Chondrocyte (in vitro differentiated cells): ENCODE measurements at regions not wholly inside any gene's neighbourhood (a gene's known extent, or its start where the extent isn't known, plus 50 kb on each side); places are given as distances from the start of the nearest gene placed in this dataset.

Source experiments
- DNase-seq: peaks from one replicate; pipeline ENCODE4 v3.0.0; 2021; ENCODE audit warnings: mixed read lengths, low spot score
- H3K27ac Mint-ChIP-seq: one replicate; pipeline ENCODE4 v1.8.0; 2021; ENCODE audit warnings: mild to moderate bottlenecking, moderate library complexity, mixed read lengths; ENCODE audit not compliant: unreplicated experiment
- H3K27me3 Mint-ChIP-seq: 2 replicates; pipeline ENCODE4 v1.8.0; 2021; ENCODE audit warnings: low read depth, mixed read lengths
- H3K36me3 Mint-ChIP-seq: 2 replicates; pipeline ENCODE4 v1.8.0; 2021; ENCODE audit warnings: low read depth, mixed read lengths
- H3K4me1 Mint-ChIP-seq: 2 replicates; pipeline ENCODE4 v1.8.0; 2021; ENCODE audit warnings: low read depth, mild to moderate bottlenecking, mixed read lengths
- H3K4me3 Mint-ChIP-seq: one replicate; pipeline ENCODE4 v1.8.0; 2021; ENCODE audit warnings: mild to moderate bottlenecking, moderate library complexity, mixed read lengths; ENCODE audit not compliant: unreplicated experiment
- H3K9me3 Mint-ChIP-seq: 2 replicates; pipeline ENCODE4 v1.8.0; 2021; ENCODE audit warnings: low read depth, mixed read lengths
- CTCF ChIP-seq: fragments of 200-600 bp; sonication (generic); IDR thresholded peaks from 2 replicates; pipeline ENCODE4 v1.5.0; 2021; ENCODE audit warnings: antibody characterized with exemption, mild to moderate bottlenecking, moderate library complexity

GRCh38 chr2:51387235-51387634, 355.3 kb upstream of the NRXN1 start:
- Mint-ChIP-seq H3K27me3 (no peaks in the 10 kb centered on the region), H3K4me3 (no peak overlapping the region), H3K9me3 (peaks cover 4% of the 10 kb centered on the region), H3K36me3 (no peaks in the 10 kb centered on the region), H3K4me1 (peaks cover 3% of the 10 kb centered on the region), H3K27ac (no peak overlapping the region)
- no peak for DNase-seq
- no peak for TF ChIP-seq CTCF

GRCh38 chr2:51379997-51380396, 348.1 kb upstream of the NRXN1 start:
- DNase-seq: no peak
- no peaks in the 10 kb centered on the region for H3K27me3 Mint-ChIP-seq
- H3K27ac Mint-ChIP-seq: no peak overlapping the region
- H3K4me1 Mint-ChIP-seq: no peaks in the 10 kb centered on the region
- H3K4me3 Mint-ChIP-seq: no peak overlapping the region
- H3K36me3 Mint-ChIP-seq: no peaks in the 10 kb centered on the region
- no peak for TF ChIP-seq CTCF
- H3K9me3 Mint-ChIP-seq: peaks cover 2% of the 10 kb centered on the region

- DNase-seq: no peak
- Mint-ChIP-seq H3K4me1 (no peaks in the 10 kb centered on the region), H3K4me3 (no peak overlapping the region), H3K27me3 (peaks cover 2% of the 10 kb centered on the region), H3K9me3 (peaks cover 4% of the 10 kb centered on the region), H3K36me3 (no peaks in the 10 kb centered on the region), H3K27ac (no peak overlapping the region)
- TF ChIP-seq CTCF: no peak
Measured at GRCh38 chr2:51368250-51368649, 336.3 kb upstream of the NRXN1 start.

- no peak for TF ChIP-seq CTCF
- peaks cover 3% of the 10 kb centered on the region for H3K4me1 Mint-ChIP-seq
- DNase-seq: no peak
- no peaks in the 10 kb centered on the region for H3K27me3 Mint-ChIP-seq
- no peaks in the 10 kb centered on the region for H3K36me3 Mint-ChIP-seq
- no peaks in the 10 kb centered on the region for H3K9me3 Mint-ChIP-seq
- no peak overlapping the region for H3K27ac Mint-ChIP-seq
- H3K4me3 Mint-ChIP-seq: no peak overlapping the region
Measured at GRCh38 chr2:51350100-51350499, 318.2 kb upstream of the NRXN1 start.

- Mint-ChIP-seq H3K4me3 (no peak overlapping the region), H3K9me3 (no peaks in the 10 kb centered on the region), H3K27ac (no peak overlapping the region), H3K4me1 (no peaks in the 10 kb centered on the region), H3K27me3 (no peaks in the 10 kb centered on the region), H3K36me3 (no peaks in the 10 kb centered on the region)
- TF ChIP-seq CTCF: no peak
- DNase-seq: no peak
Measured at GRCh38 chr2:51344886-51345285, 313.0 kb upstream of the NRXN1 start.
